DND-41 (cell line): ENCODE measurements at regions not wholly inside any gene's neighbourhood (a gene's known extent, or its start where the extent isn't known, plus 50 kb on each side); places are given as distances from the start of the nearest gene placed in this dataset.

Experiments
- ATAC-seq: fragments of 200-7000 bp; cut with Tn5 transposase; 3 replicates; pipeline ENCODE4 v1.9.1; 2021; ENCODE audit warnings: low read depth; ENCODE audit not compliant: insufficient read depth
- DNase-seq: peaks from one replicate; pipeline ENCODE4 v3.0.0-alpha.2; 2020
- H2AFZ ChIP-seq: 2 replicates; pipeline ENCODE4 v1.6.0; 2012; ENCODE audit warnings: low read depth, low read length
- H3K27ac ChIP-seq: 2 replicates; pipeline ENCODE4 v1.5.1; 2012; ENCODE audit warnings: low read length, inconsistent platforms
- H3K27me3 ChIP-seq: fragments of 200-600 bp; sonication (generic); 2 replicates; pipeline ENCODE4 v1.6.0; 2012; ENCODE audit warnings: low read length, mild to moderate bottlenecking, inconsistent platforms; ENCODE audit not compliant: insufficient read depth, poor library complexity
- H3K36me3 ChIP-seq: 2 replicates; pipeline ENCODE4 v1.5.1; 2012; ENCODE audit warnings: low read length, inconsistent platforms; ENCODE audit not compliant: insufficient read depth
- H3K4me1 ChIP-seq: 2 replicates; pipeline ENCODE4 v1.5.1; 2012; ENCODE audit warnings: mild to moderate bottlenecking, low read length; ENCODE audit not compliant: insufficient read depth
- H3K4me2 ChIP-seq: 2 replicates; pipeline ENCODE4 v1.6.0; 2012; ENCODE audit warnings: mild to moderate bottlenecking, moderate library complexity, low read length, inconsistent platforms; ENCODE audit not compliant: insufficient read depth
- H3K4me3 ChIP-seq, 2 experiments: fragments of 200-600 bp in 1 of 2; shearing (Covaris generic) in 1 of 2; 2 replicates each; pipeline ENCODE4 v1.5.1; 2012 to 2016; ENCODE audit warnings: inconsistent platforms in 2 of 2, low read length in 2 of 2, mild to moderate bottlenecking in 2 of 2, low read depth in 1 of 2, moderate library complexity in 1 of 2
- H3K79me2 ChIP-seq: 2 replicates; pipeline ENCODE4 v1.6.0; 2012; ENCODE audit warnings: low read length, inconsistent platforms; ENCODE audit not compliant: insufficient read depth
- H3K9ac ChIP-seq: 2 replicates; pipeline ENCODE4 v1.6.0; 2012; ENCODE audit warnings: low read depth, mild to moderate bottlenecking, inconsistent platforms, low read length, moderate library complexity
- H3K9me3 ChIP-seq: 2 replicates; pipeline ENCODE4 v1.5.1; 2012; ENCODE audit warnings: low read length, moderate library complexity, mild to moderate bottlenecking, inconsistent platforms; ENCODE audit not compliant: insufficient read depth, severe bottlenecking
- H4K20me1 ChIP-seq: 2 replicates; pipeline ENCODE4 v1.6.0; 2012; ENCODE audit warnings: low read length; ENCODE audit not compliant: insufficient read depth
- EZH2 ChIP-seq: IDR thresholded peaks from 3 replicates; pipeline ENCODE4 v1.6.1; 2012; ENCODE audit warnings: borderline replicate concordance, low read depth, mild to moderate bottlenecking, moderate library complexity, low read length, inconsistent platforms; ENCODE audit not compliant: severe bottlenecking
- TF ChIP-seq, protein P1 (sequence below): IDR thresholded peaks from 2 replicates; pipeline ENCODE4 v1.5.1; 2012; ENCODE audit warnings: borderline replicate concordance, low read length, moderate library complexity, mild to moderate bottlenecking; ENCODE audit not compliant: poor library complexity, severe bottlenecking; ENCODE audit errors: extremely low read depth

GRCh38 chr5:115469904-115470516, 74.6 kb downstream of the FEM1C start:
- Histone ChIP-seq H3K9me3 (no peaks in the 10 kb centered on the region), H3K9ac (no peak overlapping the region), H3K79me2 (no peaks in the 10 kb centered on the region), H4K20me1 (no peaks in the 10 kb centered on the region), H2AFZ (no peak overlapping the region), H3K36me3 (no peaks in the 10 kb centered on the region), H3K4me2 (no peak overlapping the region), H3K4me3 (no peak overlapping the region), H3K4me1 (no peaks in the 10 kb centered on the region), H3K27ac (no peak overlapping the region), H3K27me3 (peaks cover 3% of the 10 kb centered on the region)
- TF ChIP-seq, protein P1, sequence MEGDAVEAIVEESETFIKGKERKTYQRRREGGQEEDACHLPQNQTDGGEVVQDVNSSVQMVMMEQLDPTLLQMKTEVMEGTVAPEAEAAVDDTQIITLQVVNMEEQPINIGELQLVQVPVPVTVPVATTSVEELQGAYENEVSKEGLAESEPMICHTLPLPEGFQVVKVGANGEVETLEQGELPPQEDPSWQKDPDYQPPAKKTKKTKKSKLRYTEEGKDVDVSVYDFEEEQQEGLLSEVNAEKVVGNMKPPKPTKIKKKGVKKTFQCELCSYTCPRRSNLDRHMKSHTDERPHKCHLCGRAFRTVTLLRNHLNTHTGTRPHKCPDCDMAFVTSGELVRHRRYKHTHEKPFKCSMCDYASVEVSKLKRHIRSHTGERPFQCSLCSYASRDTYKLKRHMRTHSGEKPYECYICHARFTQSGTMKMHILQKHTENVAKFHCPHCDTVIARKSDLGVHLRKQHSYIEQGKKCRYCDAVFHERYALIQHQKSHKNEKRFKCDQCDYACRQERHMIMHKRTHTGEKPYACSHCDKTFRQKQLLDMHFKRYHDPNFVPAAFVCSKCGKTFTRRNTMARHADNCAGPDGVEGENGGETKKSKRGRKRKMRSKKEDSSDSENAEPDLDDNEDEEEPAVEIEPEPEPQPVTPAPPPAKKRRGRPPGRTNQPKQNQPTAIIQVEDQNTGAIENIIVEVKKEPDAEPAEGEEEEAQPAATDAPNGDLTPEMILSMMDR = no peak
- no peak for TF ChIP-seq EZH2
- DNase-seq (no peak), ATAC-seq (no peak)

- H2AFZ ChIP-seq = no peak overlapping the region
- H3K9ac ChIP-seq = no peak overlapping the region
- H3K9me3 ChIP-seq = no peaks in the 10 kb centered on the region
- H3K27ac ChIP-seq = no peak overlapping the region
- H3K4me1 ChIP-seq = no peaks in the 10 kb centered on the region
- TF ChIP-seq, protein P1 = no peak
- TF ChIP-seq EZH2 = no peak
- peaks cover 3% of the 10 kb centered on the region for H3K27me3 ChIP-seq
- H4K20me1 ChIP-seq = no peaks in the 10 kb centered on the region
- H3K4me2 ChIP-seq = no peak overlapping the region
- no peaks in the 10 kb centered on the region for H3K79me2 ChIP-seq
- no peaks in the 10 kb centered on the region for H3K36me3 ChIP-seq
- no peak overlapping the region for H3K4me3 ChIP-seq
- ATAC-seq = no peak
- no peak for DNase-seq
These were observed 76.9 kb downstream of the FEM1C start for GRCh38 chr5:115467628-115468027.

DNA sequence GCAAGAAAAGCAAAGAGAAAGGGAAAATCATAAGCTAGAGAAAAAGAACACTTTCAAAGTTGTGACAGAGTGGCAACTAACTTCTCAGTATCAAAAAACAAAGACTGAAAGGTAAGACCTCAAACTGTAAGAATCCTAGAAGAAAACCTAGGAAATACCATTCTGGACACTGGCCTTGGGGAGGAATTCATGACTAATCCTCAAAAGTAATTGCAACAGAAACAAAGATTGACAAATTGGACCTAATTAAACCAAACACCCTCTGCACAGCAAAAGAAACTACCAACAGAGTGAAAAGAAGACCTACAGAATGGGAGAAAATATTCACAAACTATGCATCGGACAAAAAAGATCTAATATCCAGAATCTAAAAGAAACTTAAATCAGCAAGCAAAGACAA, 79.1 kb downstream of the FEM1C start:
- no peaks in the 10 kb centered on the region for H3K36me3 ChIP-seq
- no peaks in the 10 kb centered on the region for H4K20me1 ChIP-seq
- ATAC-seq (no peak), DNase-seq (no peak)
- H3K79me2 ChIP-seq = no peaks in the 10 kb centered on the region
- H3K9me3 ChIP-seq = no peaks in the 10 kb centered on the region
- no peak overlapping the region for H3K9ac ChIP-seq
- TF ChIP-seq EZH2 = no peak
- TF ChIP-seq, protein P1 = no peak
- peaks cover 3% of the 10 kb centered on the region for H3K27me3 ChIP-seq
- no peak overlapping the region for H3K4me2 ChIP-seq
- H3K27ac ChIP-seq = no peak overlapping the region
- no peak overlapping the region for H2AFZ ChIP-seq
- no peak overlapping the region for H3K4me3 ChIP-seq
- no peaks in the 10 kb centered on the region for H3K4me1 ChIP-seq
